ENCODE measurements at regions not wholly inside any gene's neighbourhood (a gene's known extent, or its start where the extent isn't known, plus 50 kb on each side); places are given as distances from the start of the nearest gene placed in this dataset.

DNA sequence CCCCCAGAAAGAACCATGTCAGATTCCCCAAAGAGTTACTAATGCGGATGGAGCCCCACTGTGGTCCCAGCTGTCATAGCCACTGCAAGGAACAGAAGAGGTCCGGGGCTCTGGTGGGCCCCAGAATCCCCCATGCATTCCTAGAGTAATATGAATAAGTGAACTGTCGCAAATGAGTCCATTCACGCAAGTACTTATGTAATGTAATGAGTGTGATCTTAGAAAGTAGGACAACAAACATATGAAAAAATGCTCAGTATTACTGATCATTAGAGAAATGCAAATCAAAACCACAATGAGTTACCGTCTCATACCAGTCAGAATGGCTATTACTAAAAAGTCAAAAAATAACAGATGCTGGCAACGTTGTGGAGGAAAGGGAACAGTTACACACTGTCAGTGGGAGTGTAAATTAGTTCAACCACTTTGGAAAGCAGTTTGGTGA, 141.5 kb upstream of the RBPJ start:
- Histone ChIP-seq H3K27me3 (no peaks in the 10 kb centered on the region), H3K9me3 (replicated peaks in 1 of 3) (no peaks in the 10 kb centered on the region), H3K36me3 (replicated peaks in 1 of 2) (no peaks in the 10 kb centered on the region), H3K4me3 (no peak overlapping the region), H3K27ac (no peak overlapping the region), H3K4me1 (replicated peaks in 1 of 2) (no peaks in the 10 kb centered on the region)
- DNase-seq: no peak
- WGBS, 4 donors: 76 to 87% (median 82%) methylated on average over 6 of the region's 6 CpGs
- TF ChIP-seq, protein P1, sequence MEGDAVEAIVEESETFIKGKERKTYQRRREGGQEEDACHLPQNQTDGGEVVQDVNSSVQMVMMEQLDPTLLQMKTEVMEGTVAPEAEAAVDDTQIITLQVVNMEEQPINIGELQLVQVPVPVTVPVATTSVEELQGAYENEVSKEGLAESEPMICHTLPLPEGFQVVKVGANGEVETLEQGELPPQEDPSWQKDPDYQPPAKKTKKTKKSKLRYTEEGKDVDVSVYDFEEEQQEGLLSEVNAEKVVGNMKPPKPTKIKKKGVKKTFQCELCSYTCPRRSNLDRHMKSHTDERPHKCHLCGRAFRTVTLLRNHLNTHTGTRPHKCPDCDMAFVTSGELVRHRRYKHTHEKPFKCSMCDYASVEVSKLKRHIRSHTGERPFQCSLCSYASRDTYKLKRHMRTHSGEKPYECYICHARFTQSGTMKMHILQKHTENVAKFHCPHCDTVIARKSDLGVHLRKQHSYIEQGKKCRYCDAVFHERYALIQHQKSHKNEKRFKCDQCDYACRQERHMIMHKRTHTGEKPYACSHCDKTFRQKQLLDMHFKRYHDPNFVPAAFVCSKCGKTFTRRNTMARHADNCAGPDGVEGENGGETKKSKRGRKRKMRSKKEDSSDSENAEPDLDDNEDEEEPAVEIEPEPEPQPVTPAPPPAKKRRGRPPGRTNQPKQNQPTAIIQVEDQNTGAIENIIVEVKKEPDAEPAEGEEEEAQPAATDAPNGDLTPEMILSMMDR (IDR thresholded peaks at IDR 0.05): no peak
- TF ChIP-seq POLR2A (IDR thresholded peaks at IDR 0.05): no peak
- intact Hi-C loops (cut with DNase I): no loop called here

DNA sequence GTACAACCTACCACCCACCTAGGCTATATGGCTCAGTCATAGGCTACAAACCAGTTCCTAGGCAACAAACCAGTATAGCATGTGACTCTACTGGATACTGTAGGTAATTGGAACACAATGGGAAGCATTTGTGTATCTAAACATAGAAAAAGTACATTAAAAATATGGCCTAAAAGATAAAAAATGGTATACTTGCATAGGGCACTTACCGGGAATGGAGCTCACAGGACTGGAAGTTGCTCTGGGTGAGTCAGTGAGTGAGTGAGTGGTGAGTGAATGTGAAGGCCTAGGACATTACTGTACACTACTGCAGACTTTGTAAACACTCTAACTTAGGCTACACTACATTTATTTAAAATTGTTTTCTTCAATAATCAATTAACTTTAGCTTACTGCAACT, 139.2 kb upstream of the RBPJ start:
- Histone ChIP-seq H3K27ac (no peak overlapping the region), H3K27me3 (no peaks in the 10 kb centered on the region), H3K4me1 (replicated peaks in 1 of 2) (no peaks in the 10 kb centered on the region), H3K36me3 (replicated peaks in 1 of 2) (no peaks in the 10 kb centered on the region), H3K4me3 (no peak overlapping the region), H3K9me3 (replicated peaks in 1 of 3) (no peaks in the 10 kb centered on the region)
- 84 to 97% (median 91%) methylated on average over 1 of the region's 1 CpG for WGBS, 4 donors
- DNase-seq: no peak
- intact Hi-C loops (cut with DNase I): no loop called here
- TF ChIP-seq, protein P1 (IDR thresholded peaks at IDR 0.05): no peak
- no peak for TF ChIP-seq POLR2A (IDR thresholded peaks at IDR 0.05)

DNA sequence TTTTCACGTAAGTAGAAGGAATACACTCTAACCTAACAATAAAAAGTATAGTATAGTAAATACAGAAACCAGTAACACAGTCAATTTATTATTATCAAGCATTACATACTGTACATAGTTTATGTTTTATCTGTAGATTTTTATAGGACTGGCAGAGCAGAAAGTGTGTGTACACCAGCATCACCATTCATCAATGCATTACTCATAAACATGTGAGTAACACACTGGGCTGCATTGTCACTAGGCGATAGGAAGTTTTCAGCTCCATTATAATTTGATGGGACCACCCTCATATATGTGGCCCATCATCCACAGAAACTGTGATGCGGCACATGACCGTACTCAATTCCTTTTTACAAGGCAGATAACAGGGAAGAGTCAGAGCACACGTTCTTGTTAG, 137.8 kb upstream of the RBPJ start:
- no peak for DNase-seq
- no peaks in the 10 kb centered on the region for H3K9me3 ChIP-seq (replicated peaks in 1 of 3)
- no peak for TF ChIP-seq POLR2A (IDR thresholded peaks at IDR 0.05)
- TF ChIP-seq, protein P1 (IDR thresholded peaks at IDR 0.05): no peak
- WGBS, 4 donors: 82 to 89% (median 87%) methylated on average over 5 of the region's 5 CpGs
- H3K27ac ChIP-seq: no peak overlapping the region
- no peak overlapping the region for H3K4me3 ChIP-seq
- intact Hi-C loops (cut with DNase I): no loop called here
- no peaks in the 10 kb centered on the region for H3K27me3 ChIP-seq
- H3K4me1 ChIP-seq (replicated peaks in 1 of 2): no peaks in the 10 kb centered on the region
- H3K36me3 ChIP-seq (replicated peaks in 1 of 2): no peaks in the 10 kb centered on the region

DNA sequence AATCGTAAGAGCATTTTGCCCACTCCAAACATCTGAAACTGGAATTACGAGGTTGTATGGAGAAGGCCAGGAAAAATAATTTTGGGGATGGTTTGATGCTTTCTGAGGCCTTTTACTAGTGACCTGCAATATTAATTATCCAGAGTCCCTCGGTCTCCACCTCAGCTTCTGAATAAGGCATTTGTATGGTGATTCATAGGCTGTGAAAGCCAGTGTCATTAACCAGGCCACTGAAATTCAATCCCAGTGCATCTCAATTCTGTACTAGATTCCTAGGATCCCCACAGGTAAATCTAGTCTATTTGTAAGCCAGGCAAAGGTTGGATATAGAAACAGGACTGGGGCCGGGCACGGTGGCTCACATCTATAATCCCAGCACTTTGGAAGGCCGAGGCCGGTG, 135.4 kb upstream of the RBPJ start:
- no peaks in the 10 kb centered on the region for H3K36me3 ChIP-seq (replicated peaks in 1 of 2)
- TF ChIP-seq POLR2A (IDR thresholded peaks at IDR 0.05): no peak
- TF ChIP-seq, protein P1 (IDR thresholded peaks at IDR 0.05): no peak
- intact Hi-C loops (cut with DNase I): no loop called here
- no peaks in the 10 kb centered on the region for H3K9me3 ChIP-seq (replicated peaks in 1 of 3)
- H3K4me3 ChIP-seq: no peak overlapping the region
- 81 to 95% (median 93%) methylated on average over 3 to 7 of the region's 7 CpGs for WGBS, 4 donors
- no peaks in the 10 kb centered on the region for H3K4me1 ChIP-seq (replicated peaks in 1 of 2)
- no peak for DNase-seq
- H3K27me3 ChIP-seq: no peaks in the 10 kb centered on the region
- H3K27ac ChIP-seq: no peak overlapping the region
